Left ventricle myocardium inferior (tissue), 1 donor: ENCODE measurements at regions not wholly inside any gene's neighbourhood (a gene's known extent, or its start where the extent isn't known, plus 50 kb on each side); places are given as distances from the start of the nearest gene placed in this dataset.

Experiments
- DNase-seq: peaks from one replicate; pipeline ENCODE4 v3.0.0-alpha.2; 2020
- H3K27ac ChIP-seq: fragments of 200-600 bp; replicated peaks from 2 replicates; pipeline ENCODE4 v1.8.0; 2021
- H3K27me3 ChIP-seq: fragments of 200-600 bp; 2 replicates; pipeline ENCODE4 v1.8.0; 2021; ENCODE audit warnings: low read depth
- H3K36me3 ChIP-seq: fragments of 200-600 bp; 2 replicates; pipeline ENCODE4 v1.8.0; 2021
- H3K4me1 ChIP-seq: fragments of 200-600 bp; 2 replicates; pipeline ENCODE4 v1.8.0; 2021
- H3K4me3 ChIP-seq: fragments of 200-600 bp; 2 replicates; pipeline ENCODE4 v1.8.0; 2021; ENCODE audit warnings: mild to moderate bottlenecking, moderate library complexity
- H3K9me3 ChIP-seq: fragments of 200-600 bp; replicated peaks from 2 replicates; pipeline ENCODE4 v1.8.0; 2021
- intact Hi-C: fragments of 100-400 bp; cut with micrococcal nuclease; formaldehyde crosslinking; loops from one replicate; pipeline ENCODE4 v1.11.0; 2022
- TF ChIP-seq, protein P1 (sequence below): fragments of 200-600 bp; IDR thresholded peaks from 2 replicates; pipeline ENCODE4 v1.8.0; 2021; ENCODE audit warnings: antibody characterized with exemption, mild to moderate bottlenecking, borderline replicate concordance
- donor health status: DM: no; HTN: yes; CAD: no; lungs with severe emphysema.

DNA sequence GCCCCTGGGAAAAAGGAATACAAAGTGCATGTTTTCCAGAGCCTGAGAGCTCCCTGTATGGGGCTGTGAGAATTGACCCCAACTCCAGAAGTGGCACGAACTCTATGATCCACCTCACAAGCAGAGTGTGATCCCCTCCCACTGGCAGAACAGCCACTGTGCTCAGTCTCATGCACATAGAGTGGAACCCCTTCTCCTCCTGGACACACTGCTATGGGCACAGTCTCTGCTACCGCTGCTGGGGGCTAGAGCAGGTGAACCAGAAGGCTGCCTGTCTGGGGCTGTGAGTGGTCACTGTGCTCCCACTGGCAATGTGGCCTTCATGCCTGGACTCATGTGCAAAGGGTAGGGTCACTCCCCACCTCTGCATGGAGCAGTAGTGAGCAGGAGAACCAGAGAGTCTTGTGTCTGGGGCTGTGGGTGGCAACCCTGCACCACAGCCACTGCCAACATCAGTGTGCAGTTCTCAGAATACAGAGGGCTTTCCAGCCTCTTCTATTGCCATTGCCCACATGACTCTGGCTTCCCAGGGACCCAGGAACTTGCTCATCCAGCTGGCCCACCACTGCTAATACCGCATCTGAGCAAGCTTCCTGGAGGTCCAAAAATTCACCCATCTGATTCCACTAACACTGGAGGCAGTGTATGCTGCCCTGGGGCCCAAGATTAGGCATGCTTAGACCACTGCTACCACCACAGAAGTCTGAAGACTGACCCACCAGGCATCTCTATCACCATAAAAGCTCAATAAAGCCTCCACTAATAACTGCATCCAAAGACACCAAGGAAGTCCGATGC is 343.7 kb upstream of the SOX14 start:
- H3K36me3 ChIP-seq = no peaks in the 10 kb centered on the region
- intact Hi-C loops = no loop called here
- TF ChIP-seq, protein P1, sequence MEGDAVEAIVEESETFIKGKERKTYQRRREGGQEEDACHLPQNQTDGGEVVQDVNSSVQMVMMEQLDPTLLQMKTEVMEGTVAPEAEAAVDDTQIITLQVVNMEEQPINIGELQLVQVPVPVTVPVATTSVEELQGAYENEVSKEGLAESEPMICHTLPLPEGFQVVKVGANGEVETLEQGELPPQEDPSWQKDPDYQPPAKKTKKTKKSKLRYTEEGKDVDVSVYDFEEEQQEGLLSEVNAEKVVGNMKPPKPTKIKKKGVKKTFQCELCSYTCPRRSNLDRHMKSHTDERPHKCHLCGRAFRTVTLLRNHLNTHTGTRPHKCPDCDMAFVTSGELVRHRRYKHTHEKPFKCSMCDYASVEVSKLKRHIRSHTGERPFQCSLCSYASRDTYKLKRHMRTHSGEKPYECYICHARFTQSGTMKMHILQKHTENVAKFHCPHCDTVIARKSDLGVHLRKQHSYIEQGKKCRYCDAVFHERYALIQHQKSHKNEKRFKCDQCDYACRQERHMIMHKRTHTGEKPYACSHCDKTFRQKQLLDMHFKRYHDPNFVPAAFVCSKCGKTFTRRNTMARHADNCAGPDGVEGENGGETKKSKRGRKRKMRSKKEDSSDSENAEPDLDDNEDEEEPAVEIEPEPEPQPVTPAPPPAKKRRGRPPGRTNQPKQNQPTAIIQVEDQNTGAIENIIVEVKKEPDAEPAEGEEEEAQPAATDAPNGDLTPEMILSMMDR = no peak
- no peak overlapping the region for H3K27ac ChIP-seq
- H3K27me3 ChIP-seq = no peaks in the 10 kb centered on the region
- H3K9me3 ChIP-seq = peaks cover 52% of the 10 kb centered on the region
- H3K4me3 ChIP-seq = no peak overlapping the region
- H3K4me1 ChIP-seq = no peaks in the 10 kb centered on the region
- DNase-seq = no peak

DNA sequence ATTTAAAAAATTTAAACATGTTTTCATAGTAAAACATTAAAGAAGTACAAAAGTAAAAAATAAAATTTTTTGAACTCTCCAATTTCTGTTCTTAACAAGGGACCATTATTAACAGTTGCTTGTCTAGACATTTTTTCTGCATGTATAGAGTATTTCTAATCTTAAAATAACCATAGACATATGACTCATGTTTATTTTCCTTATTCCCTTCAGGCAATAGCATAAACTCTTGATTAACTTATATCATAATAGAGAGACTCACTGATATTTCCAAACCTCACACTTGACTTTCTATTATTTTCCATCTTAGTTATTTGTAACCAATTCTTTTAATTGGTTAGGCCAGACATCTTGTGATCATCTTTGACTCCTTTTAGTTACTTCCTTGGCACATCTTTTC is 325.6 kb upstream of the SOX14 start:
- no peaks in the 10 kb centered on the region for H3K4me1 ChIP-seq
- H3K4me3 ChIP-seq = no peak overlapping the region
- no peak for DNase-seq
- peaks cover 17% of the 10 kb centered on the region for H3K9me3 ChIP-seq
- TF ChIP-seq, protein P1 = no peak
- no peak overlapping the region for H3K27ac ChIP-seq
- no peaks in the 10 kb centered on the region for H3K27me3 ChIP-seq
- no peaks in the 10 kb centered on the region for H3K36me3 ChIP-seq
- intact Hi-C loops = no loop called here

DNA sequence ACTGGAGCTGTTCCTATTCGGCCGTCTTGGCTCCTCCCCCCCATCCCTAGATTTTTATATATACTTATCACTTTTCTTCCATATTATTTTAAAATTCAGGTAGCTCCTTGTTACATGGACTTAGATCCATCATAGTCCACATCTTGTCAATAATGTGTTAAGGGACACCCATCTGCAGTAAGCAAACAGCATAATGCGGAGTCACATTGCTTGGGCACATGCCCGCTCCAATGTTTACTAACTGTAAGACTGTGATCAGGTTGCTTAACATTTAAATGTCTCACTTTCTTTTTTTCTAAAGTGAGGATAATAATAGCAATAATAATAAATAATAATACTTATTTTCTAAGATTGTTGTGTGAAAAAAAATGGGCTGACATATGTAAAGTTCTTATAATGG is 303.2 kb upstream of the SOX14 start:
- H3K27ac ChIP-seq = no peak overlapping the region
- intact Hi-C loops = no loop called here
- TF ChIP-seq, protein P1 = no peak
- no peaks in the 10 kb centered on the region for H3K36me3 ChIP-seq
- H3K27me3 ChIP-seq = no peaks in the 10 kb centered on the region
- H3K9me3 ChIP-seq = no peaks in the 10 kb centered on the region
- H3K4me1 ChIP-seq = no peaks in the 10 kb centered on the region
- no peak for DNase-seq
- no peak overlapping the region for H3K4me3 ChIP-seq

DNA sequence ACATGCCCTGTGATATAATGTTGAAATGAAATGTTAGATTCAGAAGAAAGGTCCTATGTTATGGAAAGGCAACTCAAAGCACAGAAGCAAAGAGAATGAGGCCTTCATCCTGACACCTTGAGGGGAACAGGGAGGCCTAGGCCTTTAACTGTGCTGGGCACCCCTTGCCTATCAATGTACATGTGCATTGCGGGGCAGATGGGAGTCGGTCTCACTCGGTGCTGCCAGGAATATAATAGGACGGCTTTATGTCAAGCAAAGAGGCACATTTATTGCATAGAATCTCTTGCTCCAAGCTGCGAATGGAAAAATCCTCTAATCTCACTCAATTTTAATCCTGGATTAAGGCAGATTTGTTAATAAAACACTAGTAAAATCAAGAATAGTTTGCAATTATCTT is 301.0 kb upstream of the SOX14 start:
- no peak overlapping the region for H3K4me3 ChIP-seq
- no peak overlapping the region for H3K27ac ChIP-seq
- intact Hi-C loops = no loop called here
- no peaks in the 10 kb centered on the region for H3K27me3 ChIP-seq
- TF ChIP-seq, protein P1 = no peak
- DNase-seq = no peak
- no peaks in the 10 kb centered on the region for H3K9me3 ChIP-seq
- no peaks in the 10 kb centered on the region for H3K36me3 ChIP-seq
- no peaks in the 10 kb centered on the region for H3K4me1 ChIP-seq

DNA sequence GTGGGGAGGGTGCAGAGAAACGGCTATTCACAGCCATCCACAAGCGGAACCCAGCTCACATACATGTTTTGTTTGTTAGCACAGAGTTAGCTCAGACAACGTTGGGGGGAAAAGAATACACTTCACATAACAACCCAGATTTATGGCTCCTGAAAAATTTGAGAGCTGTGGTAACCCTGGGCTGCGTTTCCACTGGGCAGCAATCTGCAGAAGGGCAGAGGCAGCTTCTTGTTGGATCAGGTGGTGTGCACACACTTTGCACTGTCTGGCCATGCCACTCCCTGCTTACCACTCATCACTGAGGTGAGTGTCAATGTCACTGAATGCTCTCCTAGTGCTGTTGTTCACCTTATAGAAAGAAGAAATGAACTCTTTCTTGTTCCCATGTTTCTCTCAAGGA is 299.8 kb upstream of the SOX14 start:
- H3K27me3 ChIP-seq = no peaks in the 10 kb centered on the region
- DNase-seq = no peak
- no peak overlapping the region for H3K27ac ChIP-seq
- no peaks in the 10 kb centered on the region for H3K4me1 ChIP-seq
- H3K9me3 ChIP-seq = no peaks in the 10 kb centered on the region
- TF ChIP-seq, protein P1 = no peak
- H3K4me3 ChIP-seq = no peak overlapping the region
- intact Hi-C loops = no loop called here
- no peaks in the 10 kb centered on the region for H3K36me3 ChIP-seq
